ENCODE measurements at regions not wholly inside any gene's neighbourhood (a gene's known extent, or its start where the extent isn't known, plus 50 kb on each side); places are given as distances from the start of the nearest gene placed in this dataset.

DNA sequence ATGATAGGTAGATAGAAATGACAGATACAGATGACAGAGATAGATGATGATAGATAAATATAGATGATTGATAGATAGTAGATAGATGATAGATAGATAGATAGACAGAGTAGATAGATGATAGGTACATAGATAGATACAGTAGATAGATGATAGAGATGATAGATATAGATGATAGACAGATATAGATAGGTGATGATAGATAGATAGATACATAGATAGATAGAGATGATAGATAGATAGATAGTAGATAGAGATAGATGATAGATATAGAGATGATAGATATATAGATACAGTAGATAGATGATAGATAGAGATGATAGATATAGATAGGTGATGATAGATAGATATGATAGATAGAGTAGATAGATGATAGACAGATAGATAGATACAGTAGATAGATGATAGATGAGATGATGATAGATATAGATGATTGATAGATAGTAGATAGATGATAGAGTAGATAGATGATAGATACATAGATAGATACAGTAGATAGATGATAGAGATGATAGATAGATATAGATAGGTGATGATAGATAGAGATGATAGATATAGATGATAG is 95.7 kb upstream of the SMIM23 start:
- no peak overlapping the region for H3K27ac ChIP-seq (ENCODE audit: low read length)
- no TSS peak for BruUV-seq (replicated peaks)
- ChIA-PET POLR2A (no interaction called here), CTCF (no interaction called here)
- H3K9me3 ChIP-seq (ENCODE audit: control insufficient read depth, insufficient read depth, low read depth, low read length), result no peaks in the 10 kb centered on the region
- DNase-seq (ENCODE audit: low read depth, low spot score) (no peak), ATAC-seq (no peak)
- H3K4me3 ChIP-seq (ENCODE audit: low read depth in 2 of 2, low read length in 2 of 2), result no peak overlapping the region
- H3K36me3 ChIP-seq (ENCODE audit: control insufficient read depth, insufficient read depth, low read length), result no peaks in the 10 kb centered on the region
- no peaks in the 10 kb centered on the region for H3K4me1 ChIP-seq (ENCODE audit: control insufficient read depth, insufficient read depth, low read length)
- no peaks in the 10 kb centered on the region for H3K27me3 ChIP-seq (ENCODE audit: control insufficient read depth, insufficient read depth, low read length)
- in situ Hi-C loops (cut with HindIII; ENCODE audit: low pct_unique_long_range_greater_than_20kb, low sequenced_read_pairs), result no loop called here
- TF ChIP-seq POLR2AphosphoS5 (IDR thresholded peaks at IDR 0.05; ENCODE audit: low read depth, low read length) (no peak), SIN3A (IDR thresholded peaks at IDR 0.05; ENCODE audit: borderline replicate concordance, insufficient read depth, low read depth, low read length) (no peak), TCF7L2 (IDR thresholded peaks at IDR 0.05; ENCODE audit: low read depth, low read length) (no peak)
- TF ChIP-seq, protein P1, sequence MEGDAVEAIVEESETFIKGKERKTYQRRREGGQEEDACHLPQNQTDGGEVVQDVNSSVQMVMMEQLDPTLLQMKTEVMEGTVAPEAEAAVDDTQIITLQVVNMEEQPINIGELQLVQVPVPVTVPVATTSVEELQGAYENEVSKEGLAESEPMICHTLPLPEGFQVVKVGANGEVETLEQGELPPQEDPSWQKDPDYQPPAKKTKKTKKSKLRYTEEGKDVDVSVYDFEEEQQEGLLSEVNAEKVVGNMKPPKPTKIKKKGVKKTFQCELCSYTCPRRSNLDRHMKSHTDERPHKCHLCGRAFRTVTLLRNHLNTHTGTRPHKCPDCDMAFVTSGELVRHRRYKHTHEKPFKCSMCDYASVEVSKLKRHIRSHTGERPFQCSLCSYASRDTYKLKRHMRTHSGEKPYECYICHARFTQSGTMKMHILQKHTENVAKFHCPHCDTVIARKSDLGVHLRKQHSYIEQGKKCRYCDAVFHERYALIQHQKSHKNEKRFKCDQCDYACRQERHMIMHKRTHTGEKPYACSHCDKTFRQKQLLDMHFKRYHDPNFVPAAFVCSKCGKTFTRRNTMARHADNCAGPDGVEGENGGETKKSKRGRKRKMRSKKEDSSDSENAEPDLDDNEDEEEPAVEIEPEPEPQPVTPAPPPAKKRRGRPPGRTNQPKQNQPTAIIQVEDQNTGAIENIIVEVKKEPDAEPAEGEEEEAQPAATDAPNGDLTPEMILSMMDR (IDR thresholded peaks at IDR 0.05), result no peak
- intact Hi-C loops (cut with micrococcal nuclease; ENCODE audit: unreplicated experiment), result no loop called here

DNA sequence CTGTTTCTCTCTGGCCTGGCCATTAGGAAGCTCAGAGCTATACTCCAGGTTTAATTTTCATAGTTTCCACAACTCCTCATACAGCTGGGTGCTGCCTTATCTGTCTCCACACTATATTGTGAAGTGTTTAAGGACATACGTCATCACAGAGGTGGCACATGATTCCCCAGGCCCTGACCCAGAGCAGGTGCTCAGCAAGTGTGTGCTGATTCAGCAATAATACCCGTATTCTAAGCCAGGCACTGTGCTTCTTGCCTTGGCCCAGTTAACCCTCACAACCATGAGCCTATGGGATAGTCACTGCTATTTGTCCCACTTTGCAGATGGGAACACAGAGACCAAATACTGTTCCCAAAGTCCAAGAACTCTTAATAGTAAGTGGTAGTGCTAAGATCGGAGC is 93.5 kb upstream of the SMIM23 start:
- in situ Hi-C loops (cut with HindIII; ENCODE audit: low pct_unique_long_range_greater_than_20kb, low sequenced_read_pairs), result no loop called here

DNA sequence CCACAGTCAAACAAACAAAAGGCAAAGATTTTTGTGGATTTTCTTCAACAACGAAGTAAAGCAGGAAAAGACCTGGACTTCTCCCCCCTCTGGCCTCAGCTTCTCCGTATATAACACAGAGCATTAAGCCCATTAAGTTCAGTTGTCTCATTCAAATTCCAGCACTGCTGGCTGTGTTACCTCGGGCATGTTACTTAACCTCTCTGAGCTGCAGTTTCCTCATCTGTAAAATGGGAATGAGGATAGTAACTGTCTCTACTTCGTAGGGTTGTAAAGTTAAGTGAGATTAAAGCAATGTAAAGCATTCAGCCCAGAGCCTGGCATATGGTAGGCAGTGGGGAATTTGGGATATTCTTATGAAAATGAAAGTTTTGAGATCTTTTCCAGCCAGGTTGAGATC is 92.7 kb upstream of the SMIM23 start:
- no peaks in the 10 kb centered on the region for H3K27me3 ChIP-seq (ENCODE audit: control insufficient read depth, insufficient read depth, low read length)
- no peak overlapping the region for H3K4me3 ChIP-seq (ENCODE audit: low read depth in 2 of 2, low read length in 2 of 2)
- CTCF ChIA-PET, result no interaction called here
- no peaks in the 10 kb centered on the region for H3K9me3 ChIP-seq (ENCODE audit: control insufficient read depth, insufficient read depth, low read depth, low read length)
- no peak overlapping the region for H3K27ac ChIP-seq (ENCODE audit: low read length)
- H3K36me3 ChIP-seq (ENCODE audit: control insufficient read depth, insufficient read depth, low read length), result no peaks in the 10 kb centered on the region
- no TSS peak for BruUV-seq (replicated peaks)
- no peak for TF ChIP-seq SIN3A (IDR thresholded peaks at IDR 0.05; ENCODE audit: borderline replicate concordance, insufficient read depth, low read depth, low read length)
- TF ChIP-seq, protein P1 (IDR thresholded peaks at IDR 0.05), result no peak
- TF ChIP-seq TCF7L2 (IDR thresholded peaks at IDR 0.05; ENCODE audit: low read depth, low read length), result no peak
- TF ChIP-seq REST (IDR thresholded peaks at IDR 0.05; ENCODE audit: insufficient read depth in 1 of 2, low read depth in 2 of 2, low read length in 1 of 2), result no peak
- no peak for TF ChIP-seq POLR2AphosphoS5 (IDR thresholded peaks at IDR 0.05; ENCODE audit: low read depth, low read length)
- intact Hi-C loops (cut with micrococcal nuclease; ENCODE audit: unreplicated experiment) (no loop called here), in situ Hi-C loops (cut with HindIII; ENCODE audit: low pct_unique_long_range_greater_than_20kb, low sequenced_read_pairs) (no loop called here)
- POLR2A ChIA-PET, result no interaction called here
- H3K4me1 ChIP-seq (ENCODE audit: control insufficient read depth, insufficient read depth, low read length), result no peaks in the 10 kb centered on the region
- no peak for DNase-seq (ENCODE audit: low read depth, low spot score)
- no peak for ATAC-seq

More for the DNA sequence above, 93.5 kb upstream of the SMIM23 start:
- Histone ChIP-seq H3K27me3 (ENCODE audit: control insufficient read depth, insufficient read depth, low read length) (no peaks in the 10 kb centered on the region), H3K36me3 (ENCODE audit: control insufficient read depth, insufficient read depth, low read length) (no peaks in the 10 kb centered on the region), H3K9me3 (ENCODE audit: control insufficient read depth, insufficient read depth, low read depth, low read length) (no peaks in the 10 kb centered on the region), H3K4me3 (ENCODE audit: low read depth in 2 of 2, low read length in 2 of 2) (no peak overlapping the region), H3K27ac (ENCODE audit: low read length) (no peak overlapping the region), H3K4me1 (ENCODE audit: control insufficient read depth, insufficient read depth, low read length) (no peaks in the 10 kb centered on the region)
- TF ChIP-seq, protein P1 (IDR thresholded peaks at IDR 0.05), result no peak
- TF ChIP-seq TCF7L2 (IDR thresholded peaks at IDR 0.05; ENCODE audit: low read depth, low read length), result no peak
- no peak for DNase-seq (ENCODE audit: low read depth, low spot score)
- POLR2A ChIA-PET, result no interaction called here
- no TSS peak for BruUV-seq (replicated peaks)
- CTCF ChIA-PET, result no interaction called here
- no peak for ATAC-seq
- intact Hi-C loops (cut with micrococcal nuclease; ENCODE audit: unreplicated experiment), result no loop called here

Measured in Panc1 (cell line).